ENCODE measurements at regions not wholly inside any gene's neighbourhood (a gene's known extent, or its start where the extent isn't known, plus 50 kb on each side); places are given as distances from the start of the nearest gene placed in this dataset.

DNA sequence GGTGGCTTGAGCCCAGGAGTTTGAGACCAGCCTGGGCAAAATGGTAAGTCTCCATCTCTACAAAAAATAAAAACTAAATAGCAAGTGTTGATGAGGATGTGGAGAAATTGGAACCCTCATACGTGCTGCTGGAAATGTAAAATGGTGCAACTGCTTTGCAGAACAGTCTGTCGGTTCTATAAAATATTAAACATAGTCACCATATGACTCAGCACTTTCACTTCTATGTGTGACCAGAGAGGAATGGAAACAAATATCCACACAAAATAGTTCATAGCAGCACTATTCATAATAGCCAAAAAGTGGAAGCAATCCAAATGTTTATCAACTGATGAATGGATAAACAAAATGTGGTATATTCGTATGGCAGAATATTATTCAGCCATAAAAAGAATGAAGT is 60.8 kb upstream of the FMR1 start:
- TF ChIP-seq YY1 (IDR thresholded peaks at IDR 0.05; ENCODE audit: insufficient read depth, insufficient read length), result no peak
- TF ChIP-seq ZNF274 (IDR thresholded peaks at IDR 0.05; ENCODE audit: low read depth, low read length), result no peak

Measured in NT2/D1 (cell line).